CD4-positive, alpha-beta T cell treated with Interleukin-17A for 4 hours (primary cell): ENCODE measurements at regions not wholly inside any gene's neighbourhood (a gene's known extent, or its start where the extent isn't known, plus 50 kb on each side); places are given as distances from the start of the nearest gene placed in this dataset.

ENCODE experiments used
- DNase-seq: peaks from one replicate; pipeline ENCODE4 v3.0.0-alpha.2; 2020; ENCODE audit warnings: mixed read lengths

DNA sequence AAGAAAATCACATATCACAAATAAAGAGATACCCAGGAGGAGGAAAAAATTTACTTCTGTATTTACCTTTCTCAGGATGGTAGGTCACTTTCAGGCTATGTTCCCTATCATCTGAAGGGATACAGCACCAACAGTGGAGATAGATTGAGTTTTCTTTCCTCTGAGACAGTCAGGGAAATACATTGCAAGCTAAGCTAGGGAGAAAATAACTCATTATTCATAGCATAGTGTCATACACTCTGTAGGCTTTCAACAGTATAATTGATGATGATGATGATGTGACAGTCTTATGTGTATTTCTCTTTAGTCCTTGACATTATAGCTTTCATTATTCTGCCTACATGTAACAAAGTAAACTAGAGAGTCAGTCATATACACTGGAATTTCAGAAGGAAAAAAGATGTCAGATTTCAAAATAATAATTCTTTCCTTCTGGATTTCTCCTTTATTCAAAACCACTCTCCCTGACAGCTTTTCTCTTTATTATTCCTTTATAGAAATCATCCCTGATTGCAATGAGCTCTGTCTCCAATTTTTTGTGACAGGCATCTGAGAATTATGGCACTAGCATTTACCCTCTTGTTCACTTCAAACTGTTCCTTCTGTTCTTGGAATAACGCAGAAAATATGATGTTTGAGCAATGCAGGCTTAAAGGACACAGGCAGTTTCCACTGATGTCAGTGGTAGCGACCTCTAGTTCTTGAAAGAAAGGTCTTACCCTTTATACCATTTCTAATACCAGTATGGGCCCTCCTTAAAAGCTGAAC lies 169.1 kb upstream of the EPHA5 start:
- no peak for DNase-seq

- no peak for DNase-seq
Observed at GRCh38 chr4:65834707-65835106, 164.4 kb upstream of the EPHA5 start.

GRCh38 chr4:65831828-65832227 lies 161.5 kb upstream of the EPHA5 start:
- no peak for DNase-seq

DNA sequence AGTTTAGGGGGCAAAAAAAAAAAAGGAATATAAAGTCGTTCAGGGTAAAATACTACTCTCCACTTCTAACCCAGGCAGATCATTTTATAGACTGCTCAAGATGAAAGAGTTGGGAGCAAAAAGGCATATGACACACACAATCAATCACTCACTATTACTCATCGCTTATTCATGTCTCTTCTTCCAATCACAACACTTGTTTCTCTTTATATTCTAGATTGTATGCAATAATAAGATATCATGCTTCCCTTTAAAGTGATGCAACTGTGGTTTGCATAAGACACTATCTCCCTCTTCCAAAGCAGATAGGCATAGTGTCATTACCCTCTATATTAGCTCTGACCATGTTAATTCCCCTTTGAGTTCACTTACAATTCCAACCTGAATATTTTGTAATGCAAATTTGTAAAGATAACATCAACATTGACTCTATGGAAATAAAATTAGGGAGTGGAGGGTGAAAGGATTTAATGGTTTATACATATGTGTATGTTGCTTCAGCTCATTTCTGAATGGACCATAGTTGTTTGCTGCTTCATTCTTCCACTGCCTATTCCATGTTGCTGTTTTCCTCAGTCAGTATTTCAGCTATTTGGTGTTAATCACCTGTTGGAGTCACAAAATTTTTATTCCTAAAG lies 154.9 kb upstream of the EPHA5 start:
- no peak for DNase-seq

DNA sequence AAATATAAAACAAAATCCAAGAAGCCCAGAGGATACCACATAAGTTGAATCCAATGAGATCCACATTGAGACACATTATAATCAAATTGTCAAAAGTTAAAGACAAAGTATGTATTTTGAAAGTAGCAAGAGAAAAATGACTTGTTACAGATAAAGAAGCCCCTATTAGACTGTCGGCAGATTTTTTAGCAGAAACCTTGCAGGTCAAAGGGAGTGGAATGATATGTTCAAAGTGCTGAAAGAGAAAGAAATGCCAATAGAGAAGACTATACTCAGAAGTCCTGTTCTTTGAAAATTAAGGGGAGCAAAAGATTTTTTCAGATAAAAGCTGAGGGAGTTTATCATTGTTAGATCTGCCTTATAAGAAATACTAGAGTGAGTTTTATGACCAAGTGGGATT lies 148.9 kb upstream of the EPHA5 start:
- DNase-seq: no peak

DNA sequence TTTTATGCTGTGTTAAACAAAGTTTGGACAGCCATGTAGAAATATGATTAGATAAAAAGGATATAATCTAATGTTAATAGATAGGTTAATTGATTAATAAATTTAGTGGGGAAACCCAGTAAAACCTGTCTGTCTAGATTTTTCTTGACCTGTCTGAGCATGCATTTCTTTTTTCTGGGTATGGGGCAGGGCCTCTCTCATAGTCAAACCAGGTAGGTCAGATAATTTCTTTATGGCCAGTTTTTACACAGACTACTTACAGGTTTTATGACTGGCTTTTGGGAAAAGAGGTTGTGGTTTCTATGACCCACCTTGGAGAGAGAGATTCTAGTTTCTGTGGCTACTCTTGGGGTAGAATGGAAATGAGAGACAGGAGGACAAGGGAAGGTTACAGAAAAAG lies 135.6 kb upstream of the EPHA5 start:
- DNase-seq: no peak

GRCh38 chr4:65799513-65799912 lies 129.2 kb upstream of the EPHA5 start:
- no peak for DNase-seq

DNA sequence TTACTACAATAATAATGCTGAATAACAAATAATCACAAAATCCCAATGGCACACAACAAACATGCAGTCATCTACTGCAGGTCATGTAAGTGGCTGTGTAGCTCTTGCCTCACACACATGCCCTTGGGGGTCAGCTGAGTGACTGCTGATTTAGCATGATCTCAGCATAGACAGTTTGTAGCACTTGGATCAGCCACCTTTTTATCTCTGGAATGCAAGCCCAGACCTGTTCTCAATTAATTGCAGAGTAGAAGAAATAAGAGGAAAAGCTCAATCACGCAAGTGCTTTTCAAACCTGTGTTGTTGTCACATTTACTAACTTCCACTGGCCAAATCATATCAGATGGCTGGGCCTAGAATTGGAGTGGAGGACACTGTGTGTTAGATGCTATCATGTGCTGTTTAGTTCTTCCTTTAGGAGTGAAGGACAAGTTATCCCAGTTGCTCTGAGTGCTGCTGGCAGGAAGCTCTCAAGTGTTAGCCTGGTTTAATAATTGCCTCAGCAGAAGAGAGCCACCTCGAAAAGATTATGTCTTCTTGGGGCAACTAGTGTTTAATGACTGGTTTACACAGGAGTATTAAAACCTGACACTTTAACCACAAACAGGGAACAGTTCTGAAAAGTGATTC lies 128.3 kb upstream of the EPHA5 start:
- no peak for DNase-seq

DNA sequence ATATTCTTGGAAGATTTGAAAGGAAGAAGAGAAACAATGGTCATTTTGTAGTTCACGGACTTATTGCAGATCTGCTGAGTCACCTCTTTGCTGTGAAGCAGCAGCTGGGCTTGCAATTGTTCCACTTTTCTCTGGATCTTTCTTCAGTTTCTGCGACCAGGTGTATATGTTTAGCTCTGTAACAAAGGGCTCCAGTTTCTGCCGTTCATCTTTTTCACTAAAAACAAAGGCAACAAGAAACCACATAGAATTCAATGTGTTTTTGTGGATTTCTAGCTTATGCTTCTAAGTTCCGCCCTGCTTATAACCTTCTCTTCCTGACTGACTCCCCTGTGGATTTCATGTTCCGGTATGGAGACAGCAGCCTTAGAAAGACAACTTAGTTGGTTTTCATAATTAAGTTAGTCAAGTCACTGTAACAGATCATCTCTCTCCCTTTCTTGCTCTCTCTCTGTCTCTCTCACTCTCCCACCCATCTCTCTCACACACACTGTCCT lies 121.6 kb upstream of the EPHA5 start:
- no peak for DNase-seq

- DNase-seq: no peak
Observed at GRCh38 chr4:65791111-65791811, 121.0 kb upstream of the EPHA5 start.

DNA sequence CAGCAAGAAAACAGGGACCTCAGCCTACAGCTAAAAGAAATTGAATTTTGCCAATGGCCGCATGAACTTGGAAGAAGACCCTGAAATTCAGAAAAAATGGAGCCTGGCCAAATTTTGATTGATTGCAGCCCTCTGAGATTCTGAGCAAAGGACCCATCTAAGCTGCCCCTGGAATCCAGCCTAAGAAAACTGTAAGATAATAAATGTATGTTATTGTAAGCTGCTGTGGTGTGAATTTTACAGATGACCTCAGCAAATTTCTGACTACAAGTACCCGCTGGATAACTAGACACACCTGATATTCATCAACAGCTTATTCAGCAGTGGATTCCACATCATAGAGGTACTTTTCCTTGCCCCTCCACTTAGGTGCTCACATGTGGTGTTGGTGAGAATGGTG lies 119.5 kb upstream of the EPHA5 start:
- no peak for DNase-seq

DNA sequence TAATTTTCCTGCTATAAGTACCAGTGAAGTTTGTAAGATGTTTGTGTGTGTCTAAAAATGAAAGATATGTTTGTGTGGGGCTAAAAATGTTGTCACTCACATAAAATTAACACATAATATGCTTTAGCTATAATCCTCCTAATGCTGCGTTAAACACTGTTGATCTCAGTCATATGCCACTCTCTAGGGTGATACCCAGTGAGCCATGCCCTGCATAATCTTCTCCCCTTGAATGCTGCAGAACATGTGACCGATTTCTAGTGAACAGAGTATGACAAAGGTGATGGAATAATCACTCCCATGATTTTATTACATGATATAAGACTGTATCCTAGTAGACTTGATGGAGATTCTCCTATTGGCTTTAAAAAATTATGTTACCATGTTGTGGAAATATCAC lies 119.1 kb upstream of the EPHA5 start:
- DNase-seq: no peak

DNA sequence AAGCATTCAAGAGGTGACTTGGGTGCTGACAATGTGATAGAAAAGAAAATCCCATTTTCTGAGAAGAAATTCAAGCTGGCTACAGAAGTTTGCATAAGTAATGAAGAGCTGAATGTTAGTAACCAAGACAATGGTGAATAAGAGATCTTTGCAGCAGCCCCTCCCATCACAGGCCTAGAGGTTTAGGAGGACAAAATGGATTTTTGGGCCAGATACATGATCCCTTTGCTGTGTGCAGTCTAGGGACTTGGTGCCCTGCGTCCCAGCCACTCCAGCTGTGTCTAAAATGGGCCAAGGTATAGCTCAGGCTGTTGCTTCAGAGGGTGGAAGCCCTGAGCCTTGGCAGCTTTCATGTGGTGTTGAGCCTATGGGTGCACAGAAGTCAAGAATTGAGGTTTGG lies 107.0 kb upstream of the EPHA5 start:
- DNase-seq: no peak

DNA sequence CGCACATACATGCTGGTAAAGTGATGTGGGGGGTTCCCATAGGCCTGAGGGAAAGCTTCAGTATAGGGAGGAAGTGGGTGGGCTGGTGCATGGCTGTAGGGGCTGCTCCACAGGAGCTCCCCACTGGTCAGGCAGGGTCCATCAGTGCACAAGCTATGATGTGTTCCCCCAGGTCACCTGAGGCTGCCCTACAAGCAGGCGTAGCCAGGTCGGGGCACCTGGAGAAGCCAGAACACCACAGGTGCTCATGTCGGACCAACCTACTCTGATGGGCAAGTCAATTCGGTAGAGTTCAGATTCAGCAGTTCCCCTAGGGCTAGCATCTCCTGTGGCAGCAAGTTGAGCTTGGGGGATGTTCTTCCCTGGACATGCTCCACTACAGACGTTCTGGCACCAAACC lies 103.3 kb upstream of the EPHA5 start:
- DNase-seq: no peak

- DNase-seq: no peak
Observed at GRCh38 chr4:65747386-65747785, 77.1 kb upstream of the EPHA5 start.

GRCh38 chr4:65738134-65738533 lies 67.8 kb upstream of the EPHA5 start:
- DNase-seq: no peak

DNA sequence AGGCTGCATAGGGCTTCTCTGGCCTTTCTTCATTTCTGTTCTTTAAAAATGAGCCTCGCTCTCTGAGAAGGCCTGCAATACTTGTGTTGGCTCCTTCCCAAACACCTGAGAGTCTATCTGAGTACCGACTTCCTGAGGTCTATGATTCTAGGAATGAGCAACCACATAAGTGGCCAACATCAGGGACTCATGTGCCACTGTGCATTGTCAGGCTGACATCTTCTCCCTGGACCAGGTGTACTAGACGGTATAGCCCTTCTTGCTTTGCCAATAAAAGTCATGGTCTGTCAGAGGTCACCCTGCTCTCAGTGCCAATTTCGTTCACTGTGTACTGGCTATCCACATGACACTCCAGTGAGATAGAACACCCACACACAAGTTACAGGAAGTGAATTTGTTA lies 67.4 kb upstream of the EPHA5 start:
- DNase-seq: no peak

DNA sequence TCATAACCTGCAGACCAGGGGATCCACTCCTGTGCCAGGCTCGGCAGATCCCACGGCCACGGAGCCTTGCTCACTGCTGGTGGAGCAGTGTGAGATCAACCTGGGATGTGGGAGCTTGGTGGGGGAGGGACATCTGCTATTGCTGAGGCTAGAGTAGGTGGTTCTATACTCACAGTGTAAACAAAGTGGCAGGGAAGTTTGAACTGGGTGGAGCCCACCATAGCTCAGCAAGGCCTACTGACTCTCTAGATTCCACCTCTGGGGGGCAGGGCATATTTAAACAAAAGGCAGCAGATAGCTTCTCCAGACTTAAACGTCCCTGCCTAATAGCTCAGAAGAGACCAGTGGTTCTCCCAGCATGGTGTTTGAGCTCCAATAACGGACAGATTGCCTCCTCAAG lies 54.7 kb upstream of the EPHA5 start:
- no peak for DNase-seq
